H1 (cell line): ENCODE measurements at regions not wholly inside any gene's neighbourhood (a gene's known extent, or its start where the extent isn't known, plus 50 kb on each side); places are given as distances from the start of the nearest gene placed in this dataset.

Source experiments
- CTCF ChIA-PET: fragments of 300-600 bp; sonication (Branson Sonifier 250); formaldehyde crosslinking; loops from one replicate; lab custom pipeline; 2021; ENCODE audit not compliant: partially characterized antibody; lab: Charles Lee
- POLR2A ChIA-PET: fragments of 300-600 bp; sonication (Branson Sonifier 250); formaldehyde crosslinking; loops from one replicate; lab custom pipeline; 2021; ENCODE audit warnings: inconsistent platforms; ENCODE audit not compliant: partially characterized antibody; lab: Charles Lee
- DNase-seq, 2 experiments: peaks; one replicate each; pipeline versions ENCODE4 v3.0.0 to v3.0.0-alpha.2; 2010 to 2022; ENCODE audit warnings: low spot score in 2 of 2, low read depth in 1 of 2, mixed read lengths in 1 of 2
- FAIRE-seq: peaks from 2 replicates; lab custom pipeline; 2011; peaks lifted over from hg19 to GRCh38; lab: Jason Lieb, UNC
- H2AFZ ChIP-seq: 2 replicates; pipeline ENCODE4 v1.8.1; 2012; ENCODE audit warnings: low read length, inconsistent platforms
- H2AK5ac ChIP-seq: 2 replicates; pipeline ENCODE4 v1.6.1; 2013; ENCODE audit warnings: low read depth, low read length
- H2BK120ac ChIP-seq: replicated peaks from 2 replicates; pipeline ENCODE3; 2013; ENCODE audit warnings: low read depth, low read length, inconsistent platforms
- H2BK12ac ChIP-seq: 2 replicates; pipeline ENCODE4 v1.6.1; 2013; ENCODE audit warnings: low read depth, low read length
- H2BK15ac ChIP-seq: 2 replicates; pipeline ENCODE4 v1.6.1; 2013; ENCODE audit warnings: low read length
- H2BK20ac ChIP-seq: 2 replicates; pipeline ENCODE4 v1.6.1; 2013; ENCODE audit warnings: low read length
- H2BK5ac ChIP-seq: 2 replicates; pipeline ENCODE4 v1.6.1; 2013; ENCODE audit warnings: low read depth, low read length
- H3K14ac ChIP-seq: 2 replicates; pipeline ENCODE4 v1.6.1; 2013; ENCODE audit warnings: inconsistent platforms; ENCODE audit not compliant: insufficient read length
- H3K18ac ChIP-seq: 2 replicates; pipeline ENCODE4 v1.6.1; 2013; ENCODE audit warnings: low read length; ENCODE audit errors: extremely low read depth
- H3K23ac ChIP-seq: 2 replicates; pipeline ENCODE4 v1.6.1; 2013; ENCODE audit warnings: inconsistent platforms; ENCODE audit not compliant: insufficient read length
- H3K23me2 ChIP-seq: 2 replicates; pipeline ENCODE4 v1.6.1; 2013; ENCODE audit warnings: low read depth, low read length
- H3K27ac ChIP-seq: 2 replicates; pipeline ENCODE4 v1.6.1; 2011; ENCODE audit warnings: low read depth, low read length, inconsistent platforms
- H3K27me3 ChIP-seq, 4 experiments: replicated peaks in 1 of 4; 1 replicate in 1 of 4; 2 replicates in 3 of 4; pipeline versions ENCODE4 v1.6.1 to v1.8.1; 2011 to 2013; ENCODE audit warnings: low read length in 3 of 4, mild to moderate bottlenecking in 3 of 4, inconsistent platforms in 2 of 4, mixed read lengths in 2 of 4, moderate library complexity in 1 of 4; ENCODE audit not compliant: control insufficient read depth in 3 of 4, insufficient read depth in 3 of 4; ENCODE audit errors: extremely low read depth in 1 of 4
- H3K36me3 ChIP-seq, 4 experiments: 2 replicates each; pipeline versions ENCODE4 v1.6.1 to v1.8.1; 2011 to 2013; ENCODE audit warnings: mild to moderate bottlenecking in 4 of 4, low read length in 3 of 4, moderate library complexity in 2 of 4, control low read depth in 1 of 4, inconsistent platforms in 1 of 4; ENCODE audit not compliant: insufficient read depth in 4 of 4, control insufficient read depth in 2 of 4
- H3K4ac ChIP-seq: replicated peaks from 2 replicates; pipeline ENCODE3; 2013; ENCODE audit warnings: low read length, low read depth, mixed read lengths, inconsistent platforms; ENCODE audit not compliant: insufficient read length
- H3K4me1 ChIP-seq, 4 experiments: replicated peaks in 1 of 4; 1 replicate in 1 of 4; 2 replicates in 3 of 4; pipeline versions ENCODE4 v1.6.1 to v1.8.1; 2011 to 2013; ENCODE audit warnings: low read length in 3 of 4, inconsistent platforms in 2 of 4, mixed read lengths in 1 of 4; ENCODE audit not compliant: insufficient read depth in 4 of 4, control insufficient read depth in 3 of 4
- H3K4me2 ChIP-seq, 2 experiments: 2 replicates each; pipeline versions ENCODE4 v1.6.1 to v1.8.1; 2011 to 2013; ENCODE audit warnings: low read depth in 2 of 2, low read length in 2 of 2, control low read depth in 1 of 2, inconsistent platforms in 1 of 2, mild to moderate bottlenecking in 1 of 2; ENCODE audit not compliant: insufficient read depth in 1 of 2
- H3K4me3 ChIP-seq, 4 experiments: fragments of 200-600, 300-600 bp in 1 of 4; sonication (generic), shearing (Covaris generic), sonication (Bioruptor Twin) in 1 of 4; 2 replicates each; pipeline versions ENCODE4 v1.5.1 to v1.8.1; 2011 to 2016; ENCODE audit warnings: low read length in 4 of 4, low read depth in 3 of 4, control low read depth in 2 of 4, inconsistent platforms in 2 of 4, mild to moderate bottlenecking in 2 of 4, mixed read lengths in 1 of 4, moderate library complexity in 1 of 4; ENCODE audit not compliant: insufficient read depth in 2 of 4; ENCODE audit errors: extremely low read depth in 1 of 4
- H3K56ac ChIP-seq: replicated peaks from 2 replicates; pipeline ENCODE3; 2013; ENCODE audit warnings: low read depth, mild to moderate bottlenecking, mixed read lengths, low read length, inconsistent platforms; ENCODE audit not compliant: insufficient read length
- H3K79me1 ChIP-seq: 2 replicates; pipeline ENCODE4 v1.6.1; 2013; ENCODE audit warnings: low read depth, low read length, control low read depth
- H3K79me2 ChIP-seq, 2 experiments: 2 replicates each; pipeline versions ENCODE4 v1.6.1 to v1.8.1; 2012 to 2013; ENCODE audit warnings: low read length in 2 of 2, mild to moderate bottlenecking in 2 of 2, inconsistent platforms in 1 of 2; ENCODE audit not compliant: insufficient read depth in 2 of 2, control insufficient read depth in 1 of 2
- H3K9ac ChIP-seq, 4 experiments: replicated peaks in 1 of 4; 1 replicate in 1 of 4; 2 replicates in 3 of 4; pipeline versions ENCODE4 v1.6.1 to v1.8.1; 2011 to 2013; ENCODE audit warnings: low read depth in 3 of 4, low read length in 3 of 4, control low read depth in 2 of 4, mild to moderate bottlenecking in 2 of 4, moderate library complexity in 2 of 4, inconsistent platforms in 1 of 4; ENCODE audit errors: extremely low read depth in 1 of 4
- H3K9me3 ChIP-seq, 2 experiments: 2 replicates each; pipeline versions ENCODE4 v1.6.1 to v1.8.1; 2012 to 2013; ENCODE audit warnings: mild to moderate bottlenecking in 2 of 2, moderate library complexity in 2 of 2, control low read depth in 1 of 2, inconsistent platforms in 1 of 2, low read depth in 1 of 2, low read length in 1 of 2, mixed read lengths in 1 of 2; ENCODE audit not compliant: insufficient read depth in 2 of 2
- H4K20me1 ChIP-seq, 2 experiments: replicated peaks in 1 of 2; 2 replicates each; pipeline versions ENCODE3 to v1.8.1; 2011 to 2013; ENCODE audit warnings: inconsistent platforms in 2 of 2, low read length in 2 of 2, mild to moderate bottlenecking in 1 of 2; ENCODE audit not compliant: insufficient read depth in 2 of 2, control insufficient read depth in 1 of 2
- H4K5ac ChIP-seq: 2 replicates; pipeline ENCODE4 v1.6.1; 2013; ENCODE audit warnings: low read length, low read depth, mixed read lengths, inconsistent platforms; ENCODE audit not compliant: insufficient read length
- H4K8ac ChIP-seq: 2 replicates; pipeline ENCODE4 v1.8.0; 2013; ENCODE audit warnings: mild to moderate bottlenecking, moderate library complexity, low read length, inconsistent platforms; ENCODE audit not compliant: insufficient read depth; ENCODE audit errors: extremely low read depth
- H4K91ac ChIP-seq: replicated peaks from 2 replicates; pipeline ENCODE3; 2013; ENCODE audit warnings: low read length, mixed read lengths, inconsistent platforms; ENCODE audit not compliant: insufficient read length
- CHD2 ChIP-seq: IDR thresholded peaks from 2 replicates; pipeline ENCODE4 v1.6.1; 2012; ENCODE audit warnings: low read length, improper control_type of control experiment
- GTF2F1 ChIP-seq: IDR thresholded peaks from 2 replicates; pipeline ENCODE4 v1.6.1; 2012; ENCODE audit warnings: low read depth, low read length, improper control_type of control experiment, borderline replicate concordance
- NRF1 ChIP-seq: IDR thresholded peaks from 2 replicates; pipeline ENCODE4 v1.6.1; 2011; ENCODE audit warnings: mild to moderate bottlenecking, low read depth, low read length, improper control_type of control experiment
- POU5F1 ChIP-seq: IDR thresholded peaks from 2 replicates; pipeline ENCODE4 v1.6.1; 2011; ENCODE audit warnings: low read depth, mild to moderate bottlenecking, low read length, moderate library complexity
- RAD21 ChIP-seq, 2 experiments: IDR thresholded peaks in 1 of 2; conservative IDR thresholded peaks in 1 of 2; 2 replicates each; pipeline ENCODE4 v1.6.1; 2011; ENCODE audit warnings: low read depth in 2 of 2, low read length in 2 of 2, improper control_type of control experiment in 1 of 2, inconsistent platforms in 1 of 2, mild to moderate bottlenecking in 1 of 2, moderate library complexity in 1 of 2
- SP2 ChIP-seq: IDR thresholded peaks from 2 replicates; pipeline ENCODE4 v1.6.1; 2012; ENCODE audit warnings: mild to moderate bottlenecking, low read length, inconsistent platforms
- TAF7 ChIP-seq: optimal IDR thresholded peaks from 2 replicates; pipeline ENCODE3; 2011; ENCODE audit warnings: low read depth, mild to moderate bottlenecking, inconsistent platforms, low read length, moderate library complexity, borderline replicate concordance
- YY1 ChIP-seq: IDR thresholded peaks from 2 replicates; pipeline ENCODE4 v1.6.1; 2011; ENCODE audit warnings: low read depth, mild to moderate bottlenecking, low read length
- WGBS, 2 experiments: shearing (Covaris generic) in 1 of 2; methylation state at CpG; one replicate each; pipeline versions ENCODE4 v1.1.6 to v1.1.7; 2013 to 2015; ENCODE audit warnings: low lambda C conversion rate in 2 of 2, mixed read lengths in 2 of 2, inconsistent platforms in 1 of 2, low coverage in 1 of 2, missing lambda C conversion rate in 1 of 2; ENCODE audit not compliant: insufficient replicate concordance in 2 of 2, insufficient coverage in 1 of 2, insufficient read length in 1 of 2; ENCODE audit errors: extremely low coverage in 1 of 2, missing lambda C conversion rate in 1 of 2; 5-methylcytosine and 5-hydroxymethylcytosine counted together

- TF ChIP-seq TAF7 (no peak), RAD21 (IDR thresholded peaks at IDR 0.05 in 1 of 2, conservative IDR thresholded peaks at IDR 0.05 in 1 of 2; ENCODE audit: low read depth in 2 of 2, low read length in 2 of 2) (no peak), POU5F1 (no peak), SP2 (no peak), YY1 (no peak), NRF1 (no peak), GTF2F1 (no peak), CHD2 (no peak)
Observed at GRCh38 chr10:9913876-9914514, 1103.7 kb upstream of the CELF2 start.

More at GRCh38 chr10:9913876-9914514, 1103.7 kb upstream of the CELF2 start:
- DNase-seq (no peak), FAIRE-seq (no peak)
- POLR2A ChIA-PET: no interaction called here
- whole genome bisulfite sequencing, 2 experiments: 97% methylated on average over 5 of the region's 5 CpGs; no CpG with 5 or more reads in 1 of the 2 experiments
- no peak overlapping the region for H4K8ac ChIP-seq
- H3K9me3 ChIP-seq: no peaks in the 10 kb centered on the region
- H3K23ac ChIP-seq: no peak overlapping the region
- H2BK20ac ChIP-seq: no peak overlapping the region
- no peak overlapping the region for H2AK5ac ChIP-seq
- H2BK120ac ChIP-seq: no peak overlapping the region
- H2BK12ac ChIP-seq: no peak overlapping the region
- peaks cover 3 to 8% (median 5%) of the 10 kb centered on the region in 4 experiments; a peak in 4 of 7 replicates for H3K4me1 ChIP-seq
- no peak overlapping the region for H3K4me2 ChIP-seq
- CTCF ChIA-PET: interaction anchor here (0.6 kb wide), 1 partner anchor 57 kb away, joined by 3 read pairs; no protein-coding TSS in a partner anchor
- H4K20me1 ChIP-seq: no peaks in the 10 kb centered on the region
- H3K79me2 ChIP-seq: no peaks in the 10 kb centered on the region
- no peak overlapping the region for H3K56ac ChIP-seq
- H2BK15ac ChIP-seq: no peak overlapping the region
- H3K18ac ChIP-seq: no peak overlapping the region
- H2AFZ ChIP-seq: no peak overlapping the region
- no peak overlapping the region for H3K4me3 ChIP-seq
- H4K91ac ChIP-seq: no peak overlapping the region
- H2BK5ac ChIP-seq: no peak overlapping the region
- no peaks in the 10 kb centered on the region for H3K79me1 ChIP-seq
- H4K5ac ChIP-seq: no peak overlapping the region
- no peak overlapping the region for H3K14ac ChIP-seq
- no peaks in the 10 kb centered on the region for H3K23me2 ChIP-seq
- no peaks in the 10 kb centered on the region for H3K36me3 ChIP-seq
- no peak overlapping the region for H3K9ac ChIP-seq
- H3K27ac ChIP-seq: no peak overlapping the region
- H3K4ac ChIP-seq: no peak overlapping the region
- no peaks in the 10 kb centered on the region for H3K27me3 ChIP-seq
